ENCODE measurements at regions not wholly inside any gene's neighbourhood (a gene's known extent, or its start where the extent isn't known, plus 50 kb on each side); places are given as distances from the start of the nearest gene placed in this dataset.

DNA sequence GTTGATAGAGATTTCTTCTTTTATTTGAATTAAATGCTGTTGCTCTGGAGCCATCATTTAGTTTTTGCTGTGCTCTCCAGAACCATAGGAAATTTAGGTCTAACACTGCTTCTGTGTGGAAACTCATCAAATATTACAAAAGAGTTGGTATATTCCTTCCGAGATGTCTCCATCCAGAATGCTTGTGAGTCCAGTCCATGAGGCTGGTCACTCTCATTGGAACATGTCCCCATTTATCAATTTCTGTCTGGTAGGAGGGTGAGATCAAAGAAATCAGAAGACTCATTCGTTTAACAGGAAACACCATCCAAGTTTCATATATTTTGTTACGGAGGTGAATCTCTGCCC is 52.4 kb upstream of the LMO2 start:
- Histone ChIP-seq H3K27me3 (ENCODE audit: control insufficient read depth in 2 of 2, insufficient read depth in 1 of 2, low read length in 1 of 2) (no peaks in the 10 kb centered on the region), H3K27ac (ENCODE audit: low read depth in 1 of 2, low read length in 1 of 2) (no peak overlapping the region), H3K4me3 (ENCODE audit: low read length in 2 of 2) (no peak overlapping the region), H3K36me3 (ENCODE audit: control insufficient read depth in 2 of 2, insufficient read depth in 2 of 2, low read length in 1 of 2) (no peaks in the 10 kb centered on the region), H3K9me3 (ENCODE audit: control insufficient read depth in 2 of 2, insufficient read depth in 1 of 2, low read length in 1 of 2) (no peaks in the 10 kb centered on the region), H3K4me1 (ENCODE audit: control insufficient read depth in 2 of 2, insufficient read depth in 2 of 2, low read length in 2 of 2) (no peaks in the 10 kb centered on the region)
- WGBS = 98% methylated on average over 3 of the region's 3 CpGs
- DNase-seq (ENCODE audit: low read depth in 6 of 9, low spot score in 9 of 9) = no peak

DNA sequence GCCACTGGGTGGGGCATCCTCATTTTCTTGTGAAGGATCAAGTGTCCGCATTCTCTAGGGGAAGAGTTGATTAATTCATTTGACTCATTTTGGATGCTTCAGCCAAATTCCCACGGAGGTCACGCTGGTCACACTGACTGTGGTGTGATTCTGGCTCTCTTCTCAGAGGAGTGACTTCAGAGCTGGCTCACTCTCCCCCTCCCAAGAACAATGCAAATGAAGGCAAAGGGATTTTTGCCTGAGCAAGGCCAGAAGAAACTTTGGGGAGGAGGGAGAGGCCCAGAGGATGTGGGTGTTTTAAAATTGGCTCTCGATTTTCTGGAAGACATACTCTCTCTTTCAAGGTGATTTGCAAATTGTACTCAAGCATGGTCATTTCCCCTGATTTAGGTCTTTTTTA is 51.1 kb upstream of the LMO2 start:
- no peak overlapping the region for H3K27ac ChIP-seq (ENCODE audit: low read depth in 1 of 2, low read length in 1 of 2)
- WGBS = 91% methylated on average over 4 of the region's 4 CpGs
- no peaks in the 10 kb centered on the region for H3K9me3 ChIP-seq (ENCODE audit: control insufficient read depth in 2 of 2, insufficient read depth in 1 of 2, low read length in 1 of 2)
- H3K36me3 ChIP-seq (ENCODE audit: control insufficient read depth in 2 of 2, insufficient read depth in 2 of 2, low read length in 1 of 2) = no peaks in the 10 kb centered on the region
- no peak for DNase-seq (ENCODE audit: low read depth in 6 of 9, low spot score in 9 of 9)
- no peaks in the 10 kb centered on the region for H3K4me1 ChIP-seq (ENCODE audit: control insufficient read depth in 2 of 2, insufficient read depth in 2 of 2, low read length in 2 of 2)
- no peak overlapping the region for H3K4me3 ChIP-seq (ENCODE audit: low read length in 2 of 2)
- H3K27me3 ChIP-seq (ENCODE audit: control insufficient read depth in 2 of 2, insufficient read depth in 1 of 2, low read length in 1 of 2) = no peaks in the 10 kb centered on the region

DNA sequence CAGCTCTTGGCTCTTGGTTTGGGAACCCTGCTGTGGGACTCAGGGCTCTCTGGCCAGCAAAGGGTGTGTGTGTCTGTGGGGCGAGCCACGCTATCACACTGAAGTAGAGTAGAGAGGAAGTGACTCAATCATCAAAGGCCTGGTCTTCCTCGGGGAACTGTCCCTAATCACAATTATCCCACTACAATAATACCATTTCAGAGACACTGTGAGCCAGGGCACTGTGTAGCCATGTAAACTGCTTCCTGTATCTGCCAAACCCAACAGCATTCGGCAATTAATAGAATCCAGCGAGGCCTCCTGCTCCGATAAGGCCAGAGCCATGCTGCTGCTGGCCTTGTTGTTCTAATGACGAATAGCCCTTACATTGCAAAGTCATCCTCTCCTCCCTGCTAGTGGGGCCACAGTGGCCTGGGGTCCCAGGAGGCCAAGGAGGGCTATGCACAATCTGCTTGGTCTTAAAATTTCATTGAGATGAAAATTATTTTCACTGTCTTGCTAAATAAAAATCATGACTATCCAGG is 49.8 kb upstream of the LMO2 start:
- no peak overlapping the region for H3K4me3 ChIP-seq (ENCODE audit: low read length in 2 of 2)
- H3K9me3 ChIP-seq (ENCODE audit: control insufficient read depth in 2 of 2, insufficient read depth in 1 of 2, low read length in 1 of 2) = no peaks in the 10 kb centered on the region
- WGBS = 81% methylated on average over 7 of the region's 7 CpGs
- H3K27me3 ChIP-seq (ENCODE audit: control insufficient read depth in 2 of 2, insufficient read depth in 1 of 2, low read length in 1 of 2) = no peaks in the 10 kb centered on the region
- no peaks in the 10 kb centered on the region for H3K4me1 ChIP-seq (ENCODE audit: control insufficient read depth in 2 of 2, insufficient read depth in 2 of 2, low read length in 2 of 2)
- H3K27ac ChIP-seq (ENCODE audit: low read depth in 1 of 2, low read length in 1 of 2) = no peak overlapping the region
- no peak for DNase-seq (ENCODE audit: low read depth in 6 of 9, low spot score in 9 of 9)
- no peaks in the 10 kb centered on the region for H3K36me3 ChIP-seq (ENCODE audit: control insufficient read depth in 2 of 2, insufficient read depth in 2 of 2, low read length in 1 of 2)

Measured in thymus (tissue), 11 donors.